ENCODE measurements at regions not wholly inside any gene's neighbourhood (a gene's known extent, or its start where the extent isn't known, plus 50 kb on each side); places are given as distances from the start of the nearest gene placed in this dataset.

GRCh38 chr1:56403321-56403720, 176.0 kb downstream of the PLPP3 start:
- Mint-ChIP-seq H3K36me3 (ENCODE audit: insufficient read depth in 1 of 3, low read depth in 3 of 3) (no peaks in the 10 kb centered on the region), H3K27me3 (ENCODE audit: low read depth) (peaks cover 1% of the 10 kb centered on the region), H3K9me3 (no peaks in the 10 kb centered on the region), H3K4me1 (peaks cover 3 to 7% of the 10 kb centered on the region in 2 experiments; a peak in 2 of 4 replicates), H3K4me3 (no peak overlapping the region), H3K27ac (no peak overlapping the region)
- no peaks in the 10 kb centered on the region for H3K27me3 ChIP-seq (ENCODE audit: insufficient read depth, low read length)
- H2AK5ac ChIP-seq (ENCODE audit: insufficient read length, low read length) = no peak overlapping the region
- WGBS (ENCODE audit: extremely low coverage, insufficient read length, low lambda C conversion rate) = no CpG with 5 or more reads among the region's 4 CpGs
- H3K9ac ChIP-seq (ENCODE audit: extremely low read depth, insufficient read length, low read length) = no peak overlapping the region
- no peak for TF ChIP-seq CTCF (conservative IDR thresholded peaks at IDR 0.05)
- H3K4ac ChIP-seq (ENCODE audit: low read depth, low read length) = no peak overlapping the region
- H3T11ph ChIP-seq (ENCODE audit: low read length) = no peak overlapping the region
- no peak overlapping the region for H2BK20ac ChIP-seq (ENCODE audit: low read depth, low read length, poor library complexity, severe bottlenecking)
- H3K79me1 ChIP-seq (ENCODE audit: insufficient read depth, low read depth, low read length, poor library complexity, severe bottlenecking) = no peaks in the 10 kb centered on the region
- H3K4me2 ChIP-seq (ENCODE audit: insufficient read depth, insufficient read length, low read length) = no peak overlapping the region
- no peak for DNase-seq
- no peak overlapping the region for H4K5ac ChIP-seq (ENCODE audit: insufficient read length, low read depth, low read length)
- no peaks in the 10 kb centered on the region; the same call in 1 of the 2 replicates for H3K4me1 ChIP-seq (ENCODE audit: insufficient read depth, low read length)
- no peaks in the 10 kb centered on the region for H3K9me3 ChIP-seq (ENCODE audit: control insufficient read depth, low read depth, low read length)
- no peak overlapping the region for H3K56ac ChIP-seq (ENCODE audit: insufficient read length, low read depth, low read length)
- no peak overlapping the region for H3K18ac ChIP-seq (ENCODE audit: insufficient read length, low read depth, low read length)
- H2AFZ ChIP-seq (ENCODE audit: low read length) = no peak overlapping the region
- H2BK15ac ChIP-seq (ENCODE audit: low read depth, low read length) = no peak overlapping the region
- no peak overlapping the region for H2BK120ac ChIP-seq (ENCODE audit: low read depth, low read length, poor library complexity, severe bottlenecking)
- H3K23ac ChIP-seq (ENCODE audit: insufficient read length, low read depth, low read length) = no peak overlapping the region
- no peak overlapping the region for H3K27ac ChIP-seq (ENCODE audit: insufficient read length, low read depth, low read length)
- H4K20me1 ChIP-seq (ENCODE audit: control insufficient read depth, insufficient read depth, insufficient read length) = no peaks in the 10 kb centered on the region
- no peak overlapping the region for H4K8ac ChIP-seq (replicated peaks; ENCODE audit: insufficient read length, low read depth, low read length)
- H4K91ac ChIP-seq (ENCODE audit: insufficient read length, low read depth, low read length) = no peak overlapping the region
- H2BK12ac ChIP-seq (ENCODE audit: insufficient read length, low read depth, low read length) = no peak overlapping the region
- H2BK5ac ChIP-seq (ENCODE audit: insufficient read length, low read length) = no peak overlapping the region
- H3K14ac ChIP-seq (ENCODE audit: insufficient read depth, low read length) = no peak overlapping the region
- H3K79me2 ChIP-seq (ENCODE audit: insufficient read depth, low read length) = no peaks in the 10 kb centered on the region
- no peaks in the 10 kb centered on the region for H3K23me2 ChIP-seq (ENCODE audit: insufficient read length, low read depth, low read length, poor library complexity, severe bottlenecking)

All from H9 (cell line).